Activated T-cell treated with anti-CD3 and anti-CD28 coated beads, Interleukin-2, amount 50 U/mL, for 72 hours (primary cell): ENCODE measurements at regions not wholly inside any gene's neighbourhood (a gene's known extent, or its start where the extent isn't known, plus 50 kb on each side); places are given as distances from the start of the nearest gene placed in this dataset.

Source experiments
- ATAC-seq, 2 donors: fragments of 150-1000 bp; cut with Tn5 transposase; replicated peaks in 1 of 2; 2 replicates each; pipeline ENCODE4 v1.10.0; 2021; ENCODE audit warnings: moderate library complexity in 2 of 2, mild to moderate bottlenecking in 1 of 2
- DNase-seq, 2 donors: peaks; one replicate each; pipeline ENCODE4 v3.0.0; 2021 to 2022; ENCODE audit warnings: mixed read lengths in 1 of 2
- H3K27ac Mint-ChIP-seq: one replicate; pipeline ENCODE4 v1.8.0; 2022; ENCODE audit warnings: mild to moderate bottlenecking, moderate library complexity, mixed read lengths
- H3K27me3 Mint-ChIP-seq: one replicate; pipeline ENCODE4 v1.8.0; 2022; ENCODE audit warnings: low read depth, mixed read lengths
- H3K36me3 Mint-ChIP-seq, 2 donors: one replicate each; pipeline ENCODE4 v1.8.0; 2022; ENCODE audit warnings: mixed read lengths in 2 of 2, mild to moderate bottlenecking in 1 of 2; ENCODE audit not compliant: insufficient read depth in 2 of 2
- H3K4me1 Mint-ChIP-seq: one replicate; pipeline ENCODE4 v1.8.0; 2022; ENCODE audit warnings: low read depth, mixed read lengths
- H3K4me3 Mint-ChIP-seq, 2 donors: one replicate each; pipeline ENCODE4 v1.8.0; 2022; ENCODE audit warnings: mild to moderate bottlenecking in 2 of 2, mixed read lengths in 2 of 2, moderate library complexity in 2 of 2
- H3K9me3 Mint-ChIP-seq, 2 donors: one replicate each; pipeline ENCODE4 v1.8.0; 2022; ENCODE audit warnings: mixed read lengths in 2 of 2

DNA sequence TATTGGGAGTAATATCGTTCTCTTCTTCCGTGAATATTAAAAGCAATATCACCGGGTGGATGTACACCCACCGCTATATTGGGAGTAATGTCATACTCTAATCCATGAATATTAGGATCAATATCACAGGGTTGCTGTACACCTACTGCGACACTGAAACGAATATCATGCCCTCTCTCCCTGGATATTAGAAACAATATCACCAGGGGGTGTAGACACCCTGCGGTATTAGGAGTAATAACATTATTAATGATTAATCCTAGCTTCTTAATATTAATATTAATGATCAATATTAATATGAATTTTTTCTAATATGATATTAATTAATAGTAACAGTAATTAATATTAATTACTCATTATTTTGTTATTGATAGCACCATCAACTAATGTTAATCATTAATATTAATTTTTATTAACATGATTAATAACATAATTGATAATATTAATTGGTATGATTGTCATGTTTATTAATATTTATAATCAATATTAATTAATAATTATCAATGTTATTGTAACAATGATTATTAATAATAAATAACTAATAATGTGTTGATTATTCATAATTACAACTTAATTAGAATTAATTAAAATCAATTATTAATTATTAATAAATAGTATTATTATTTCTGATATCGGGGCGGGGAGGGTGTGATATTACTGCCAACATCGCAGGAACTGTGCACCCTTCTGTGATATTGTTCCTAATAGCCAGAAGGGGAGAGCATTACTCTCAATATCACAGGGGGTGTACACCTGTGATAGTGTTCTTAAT, 121.3 kb upstream of the C1GALT1 start:
- peaks cover 0 to 2% of the 10 kb centered on the region in 2 donors for H3K36me3 Mint-ChIP-seq
- DNase-seq (no peak), ATAC-seq (no peak)
- H3K4me1 Mint-ChIP-seq, result no peaks in the 10 kb centered on the region
- no peak overlapping the region for H3K4me3 Mint-ChIP-seq
- no peaks in the 10 kb centered on the region for H3K27me3 Mint-ChIP-seq
- no peaks in the 10 kb centered on the region for H3K9me3 Mint-ChIP-seq
- H3K27ac Mint-ChIP-seq, result no peak overlapping the region

DNA sequence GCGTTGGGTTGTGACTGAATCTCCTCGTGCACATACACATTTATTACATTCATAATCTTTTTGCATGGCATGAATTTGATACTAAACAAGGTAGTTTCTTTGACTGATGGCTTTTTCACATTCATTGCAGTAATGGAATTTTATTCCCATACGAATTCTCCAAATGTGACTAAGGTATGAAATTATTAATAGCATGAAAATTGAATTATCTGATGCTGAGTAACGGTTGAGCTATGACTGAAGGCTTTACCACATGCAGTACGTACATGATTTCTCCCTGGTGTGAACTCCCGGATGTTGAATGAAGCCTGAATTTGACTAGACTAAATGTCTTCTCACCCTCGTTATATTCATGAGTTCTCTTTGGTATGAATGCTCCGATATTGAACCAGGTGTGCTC, 104.4 kb upstream of the C1GALT1 start:
- Mint-ChIP-seq H3K36me3 (no peaks in the 10 kb centered on the region), H3K27me3 (no peaks in the 10 kb centered on the region), H3K9me3 (no peaks in the 10 kb centered on the region), H3K27ac (no peak overlapping the region), H3K4me3 (no peak overlapping the region), H3K4me1 (no peaks in the 10 kb centered on the region)
- no peak for DNase-seq
- no peak for ATAC-seq

DNA sequence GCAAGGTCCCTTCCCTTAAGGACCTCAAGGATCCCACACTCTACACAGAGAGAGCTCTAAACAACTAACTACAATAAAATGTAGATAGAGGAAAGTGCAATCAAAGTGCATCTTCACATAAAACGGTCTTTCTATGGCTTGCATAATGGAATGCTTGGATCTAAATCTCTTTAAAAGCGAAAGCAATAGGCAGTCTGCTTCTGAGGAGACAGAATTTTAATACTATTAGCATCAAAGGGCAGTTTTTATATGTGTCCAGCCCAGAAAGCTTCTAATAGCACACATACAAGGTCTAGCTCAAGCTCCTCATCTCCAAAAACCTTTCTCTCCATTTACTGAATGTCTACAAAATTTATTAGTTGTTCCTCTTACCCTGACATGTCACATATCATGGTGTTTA, 101.5 kb upstream of the C1GALT1 start:
- Mint-ChIP-seq H3K4me1 (no peaks in the 10 kb centered on the region), H3K27me3 (peaks cover 8% of the 10 kb centered on the region), H3K36me3 (no peaks in the 10 kb centered on the region), H3K4me3 (no peak overlapping the region), H3K9me3 (peaks cover 0 to 5% of the 10 kb centered on the region in 2 donors), H3K27ac (no peak overlapping the region)
- ATAC-seq (no peak), DNase-seq (no peak)

DNA sequence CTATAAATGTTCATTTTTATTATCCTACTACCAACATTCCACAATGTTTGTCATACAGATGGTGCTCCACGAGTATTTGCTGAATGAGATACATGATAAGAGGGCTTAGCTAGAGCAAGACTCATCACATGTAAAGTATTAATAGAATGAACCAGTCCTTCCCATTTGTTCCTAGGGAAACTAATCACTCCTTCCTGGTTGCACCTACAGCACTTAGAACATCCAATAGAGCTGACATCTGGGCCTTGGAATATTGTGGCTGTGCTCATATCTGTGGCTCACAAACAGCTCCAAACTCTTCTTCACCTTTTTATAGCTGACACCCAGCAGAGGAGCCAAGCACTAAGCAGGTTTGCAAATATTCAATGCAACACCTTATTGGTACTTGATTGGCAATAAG, 91.9 kb upstream of the C1GALT1 start:
- Mint-ChIP-seq H3K27me3 (peaks cover 8% of the 10 kb centered on the region), H3K4me3 (no peak overlapping the region)

DNA sequence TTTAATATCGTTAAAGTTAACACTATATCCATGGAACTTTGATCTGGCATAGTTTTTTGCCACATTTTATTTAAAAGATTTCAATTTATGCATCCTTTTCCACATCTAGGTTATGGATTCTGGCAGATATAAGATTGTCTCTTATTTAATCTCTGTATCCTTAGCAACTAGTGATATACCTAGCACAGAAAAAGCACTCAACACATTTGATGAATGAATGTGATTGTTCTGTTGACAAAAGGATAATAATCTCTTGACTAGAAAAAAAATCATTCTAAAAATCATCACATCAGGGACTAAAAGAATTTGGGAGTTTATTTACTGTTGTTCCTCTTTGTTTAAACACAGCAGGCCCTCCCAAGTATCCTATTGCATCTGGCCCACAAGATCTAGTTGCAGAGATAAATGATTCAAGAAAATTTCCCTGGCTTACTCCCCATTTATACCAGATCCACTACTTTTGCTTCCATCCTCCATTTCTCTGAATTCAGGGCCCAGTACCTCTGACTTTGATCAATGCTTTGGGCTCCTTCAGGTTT, 84.0 kb upstream of the C1GALT1 start:
- Mint-ChIP-seq H3K4me3 (no peak overlapping the region), H3K4me1 (peaks cover 4% of the 10 kb centered on the region), H3K9me3 (no peaks in the 10 kb centered on the region), H3K36me3 (no peaks in the 10 kb centered on the region), H3K27ac (no peak overlapping the region), H3K27me3 (no peaks in the 10 kb centered on the region)
- ATAC-seq, result no peak
- DNase-seq, result no peak

More for the DNA sequence above, 91.9 kb upstream of the C1GALT1 start:
- no peak for ATAC-seq
- H3K27ac Mint-ChIP-seq, result no peak overlapping the region
- peaks cover 8 to 9% of the 10 kb centered on the region in 2 donors for H3K9me3 Mint-ChIP-seq
- DNase-seq, result no peak
- H3K4me1 Mint-ChIP-seq, result no peaks in the 10 kb centered on the region
- H3K36me3 Mint-ChIP-seq, result peaks cover 5 to 7% of the 10 kb centered on the region in 2 donors

DNA sequence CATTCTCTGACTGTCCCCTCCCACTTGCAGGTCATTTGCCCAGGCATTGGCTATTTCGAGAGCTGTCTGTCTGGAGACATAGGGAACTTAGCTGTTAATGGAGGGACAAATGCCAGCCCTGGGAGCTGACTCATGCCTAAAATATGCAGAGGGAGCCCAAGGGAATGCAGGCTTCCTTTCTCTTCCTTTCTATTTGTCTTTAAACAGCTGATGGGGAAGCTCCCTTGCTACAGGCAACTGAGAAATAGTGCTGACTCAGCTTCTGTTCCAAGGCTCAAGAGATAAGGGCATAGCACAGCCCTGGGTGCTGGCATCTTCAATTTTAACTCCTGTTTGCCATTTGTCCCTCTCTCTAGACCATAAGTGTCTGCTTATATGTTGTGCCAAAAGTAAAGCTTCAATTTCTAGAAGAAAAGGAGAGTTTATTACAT, 82.7 kb upstream of the C1GALT1 start:
- H3K36me3 Mint-ChIP-seq, result no peaks in the 10 kb centered on the region
- H3K4me1 Mint-ChIP-seq, result peaks cover 14% of the 10 kb centered on the region
- no peaks in the 10 kb centered on the region for H3K27me3 Mint-ChIP-seq
- H3K4me3 Mint-ChIP-seq, result no peak overlapping the region
- DNase-seq (no peak), ATAC-seq (no peak)
- no peak overlapping the region for H3K27ac Mint-ChIP-seq
- no peaks in the 10 kb centered on the region for H3K9me3 Mint-ChIP-seq

DNA sequence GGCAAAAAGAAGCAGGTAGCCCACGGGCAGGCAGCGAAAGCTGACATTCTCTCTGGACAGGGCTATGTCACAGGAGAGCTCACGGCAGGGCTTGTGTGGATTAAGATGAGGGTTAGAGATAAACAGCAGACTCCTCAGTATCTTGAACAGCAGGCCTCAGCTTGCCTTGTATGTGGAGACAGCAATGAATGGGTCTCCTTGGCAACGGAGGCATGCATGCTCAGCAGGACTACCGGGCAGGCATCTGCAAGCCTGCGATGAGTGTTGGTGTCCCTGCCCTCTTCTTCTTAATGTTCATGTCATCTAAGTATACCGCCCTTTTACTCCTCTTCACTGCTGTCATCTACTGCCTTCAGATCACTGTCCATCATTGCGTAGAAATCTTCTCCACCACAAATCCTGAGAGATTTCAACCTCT, 81.9 kb upstream of the C1GALT1 start:
- ATAC-seq, result no peak
- no peak overlapping the region for H3K27ac Mint-ChIP-seq
- H3K4me1 Mint-ChIP-seq, result peaks cover 22% of the 10 kb centered on the region
- H3K4me3 Mint-ChIP-seq, result no peak overlapping the region
- DNase-seq, result no peak
- no peaks in the 10 kb centered on the region for H3K27me3 Mint-ChIP-seq
- no peaks in the 10 kb centered on the region for H3K36me3 Mint-ChIP-seq
- H3K9me3 Mint-ChIP-seq, result no peaks in the 10 kb centered on the region

DNA sequence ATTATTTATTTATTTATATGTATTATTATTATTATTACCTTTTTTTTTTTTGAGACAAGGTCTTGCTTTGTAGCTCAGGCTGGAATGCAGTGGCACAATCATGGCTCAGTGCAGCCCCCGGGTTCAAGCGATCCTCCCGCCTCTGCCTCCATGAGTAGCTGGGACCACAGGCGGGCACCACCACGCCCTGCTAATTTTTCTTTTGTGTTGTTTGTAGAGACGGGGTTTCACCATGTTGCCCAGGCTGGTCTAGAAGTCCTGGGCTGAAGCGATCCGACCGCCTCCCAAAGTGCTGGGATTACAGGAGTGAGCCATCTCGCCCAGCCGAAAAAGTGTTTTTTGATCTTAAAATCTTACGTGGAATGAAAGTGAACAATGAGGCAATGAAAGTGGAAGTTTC, 79.4 kb upstream of the C1GALT1 start:
- no peak for ATAC-seq
- H3K27ac Mint-ChIP-seq, result no peak overlapping the region
- peaks cover 24% of the 10 kb centered on the region for H3K4me1 Mint-ChIP-seq
- no peaks in the 10 kb centered on the region for H3K36me3 Mint-ChIP-seq
- H3K9me3 Mint-ChIP-seq, result peaks cover 0 to 2% of the 10 kb centered on the region in 2 donors
- no peak for DNase-seq
- H3K4me3 Mint-ChIP-seq, result no peak overlapping the region
- H3K27me3 Mint-ChIP-seq, result no peaks in the 10 kb centered on the region

DNA sequence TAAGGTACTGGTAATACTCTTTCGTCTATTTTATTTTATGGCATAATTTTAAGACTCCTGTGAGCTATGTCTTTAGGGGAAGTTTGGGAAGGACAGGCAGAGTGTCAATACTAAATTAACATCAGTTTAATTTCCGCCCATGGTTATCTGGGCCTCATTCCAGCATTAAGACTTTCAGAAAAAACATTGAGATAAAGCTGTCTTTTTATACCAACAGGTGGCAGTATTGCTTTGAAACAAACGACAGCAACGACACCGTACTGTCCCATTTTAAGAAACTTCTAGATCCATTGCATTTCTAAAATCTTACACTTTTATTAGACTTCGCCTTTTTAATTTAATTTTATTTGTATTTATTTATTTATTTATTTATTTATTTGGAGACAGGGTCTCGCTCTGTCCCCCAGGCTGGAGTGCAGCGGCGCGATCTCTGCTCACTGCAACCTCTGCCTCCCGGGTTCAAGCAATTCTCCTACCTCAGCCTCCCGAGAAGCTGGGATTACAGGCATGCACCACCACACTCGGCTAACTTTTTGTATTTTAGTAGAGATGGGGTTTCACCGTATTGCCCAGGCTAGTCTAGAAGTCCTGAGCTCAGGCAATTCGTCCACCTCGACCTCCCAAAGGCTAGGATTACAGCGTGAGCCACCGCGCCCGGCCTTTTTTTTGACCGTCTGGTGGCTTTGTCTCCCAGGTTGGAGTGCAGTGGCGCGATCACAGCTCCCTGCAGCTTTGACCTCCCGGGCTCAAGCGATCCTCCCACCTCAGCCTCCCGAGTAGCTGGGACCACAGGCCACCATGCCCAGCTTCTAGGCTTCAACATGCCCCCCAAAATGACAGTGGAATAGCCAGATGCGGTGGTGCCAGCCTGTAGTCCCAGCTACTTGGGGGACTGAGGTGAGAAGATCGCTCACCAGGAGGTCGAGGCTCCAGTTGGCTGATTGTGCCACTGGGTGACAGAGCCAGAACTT, 78.7 kb upstream of the C1GALT1 start:
- ATAC-seq (peak; percentile 55 to 58), DNase-seq (no peak)
- Mint-ChIP-seq H3K36me3 (no peaks in the 10 kb centered on the region), H3K9me3 (peaks cover 0 to 2% of the 10 kb centered on the region in 2 donors), H3K4me1 (peaks cover 24% of the 10 kb centered on the region), H3K27ac (no peak overlapping the region), H3K4me3 (no peak overlapping the region), H3K27me3 (no peaks in the 10 kb centered on the region)

DNA sequence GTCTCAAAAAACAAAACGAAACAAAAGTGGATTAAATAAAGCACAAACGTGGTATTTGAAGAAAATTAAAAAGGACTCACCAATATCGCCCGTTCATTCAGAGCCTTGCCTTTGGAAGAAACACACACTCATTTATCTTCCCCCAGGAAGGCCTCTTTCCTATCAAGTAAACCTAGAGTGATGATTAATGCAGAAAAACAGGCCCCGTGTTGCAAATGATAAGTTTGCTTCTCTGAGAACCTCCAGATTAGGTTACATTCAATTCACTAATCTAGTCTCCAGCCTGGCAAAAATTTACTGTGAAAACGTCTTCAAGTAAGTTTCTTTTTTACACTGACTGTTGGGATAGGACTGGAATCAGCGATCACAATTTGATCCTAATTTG, 78.0 kb upstream of the C1GALT1 start:
- H3K4me3 Mint-ChIP-seq, result no peak overlapping the region
- H3K27ac Mint-ChIP-seq, result no peak overlapping the region
- peaks cover 0 to 2% of the 10 kb centered on the region in 2 donors for H3K36me3 Mint-ChIP-seq
- H3K27me3 Mint-ChIP-seq, result no peaks in the 10 kb centered on the region
- H3K4me1 Mint-ChIP-seq, result peaks cover 24% of the 10 kb centered on the region
- DNase-seq (no peak), ATAC-seq (no peak)
- H3K9me3 Mint-ChIP-seq, result peaks cover 0 to 5% of the 10 kb centered on the region in 2 donors

DNA sequence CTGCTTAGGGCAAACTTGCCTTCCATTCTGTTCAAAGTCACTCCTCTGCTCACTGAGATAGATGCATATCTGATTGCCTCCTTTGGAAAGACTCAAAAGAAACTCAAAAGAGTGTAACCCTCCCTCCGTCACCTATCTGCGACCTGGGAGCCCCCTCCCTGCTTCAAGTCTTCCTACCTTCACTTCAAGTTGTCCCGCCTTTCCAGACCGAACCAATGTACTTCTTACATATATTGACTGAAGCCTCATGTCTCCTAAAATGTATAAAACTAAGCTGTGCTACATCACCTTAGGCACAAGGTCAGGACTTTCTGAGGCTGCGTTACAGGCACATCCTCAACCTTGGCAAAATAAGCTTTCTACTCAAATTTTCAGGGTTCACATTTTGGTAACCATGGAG, 77.4 kb upstream of the C1GALT1 start:
- H3K36me3 Mint-ChIP-seq, result peaks cover 0 to 2% of the 10 kb centered on the region in 2 donors
- peaks cover 0 to 7% of the 10 kb centered on the region in 2 donors for H3K9me3 Mint-ChIP-seq
- ATAC-seq (no peak), DNase-seq (no peak)
- no peaks in the 10 kb centered on the region for H3K27me3 Mint-ChIP-seq
- peak overlapping the region in 1 of 2 donors; percentile 2 for H3K4me3 Mint-ChIP-seq
- peaks cover 24% of the 10 kb centered on the region for H3K4me1 Mint-ChIP-seq
- H3K27ac Mint-ChIP-seq, result no peak overlapping the region

DNA sequence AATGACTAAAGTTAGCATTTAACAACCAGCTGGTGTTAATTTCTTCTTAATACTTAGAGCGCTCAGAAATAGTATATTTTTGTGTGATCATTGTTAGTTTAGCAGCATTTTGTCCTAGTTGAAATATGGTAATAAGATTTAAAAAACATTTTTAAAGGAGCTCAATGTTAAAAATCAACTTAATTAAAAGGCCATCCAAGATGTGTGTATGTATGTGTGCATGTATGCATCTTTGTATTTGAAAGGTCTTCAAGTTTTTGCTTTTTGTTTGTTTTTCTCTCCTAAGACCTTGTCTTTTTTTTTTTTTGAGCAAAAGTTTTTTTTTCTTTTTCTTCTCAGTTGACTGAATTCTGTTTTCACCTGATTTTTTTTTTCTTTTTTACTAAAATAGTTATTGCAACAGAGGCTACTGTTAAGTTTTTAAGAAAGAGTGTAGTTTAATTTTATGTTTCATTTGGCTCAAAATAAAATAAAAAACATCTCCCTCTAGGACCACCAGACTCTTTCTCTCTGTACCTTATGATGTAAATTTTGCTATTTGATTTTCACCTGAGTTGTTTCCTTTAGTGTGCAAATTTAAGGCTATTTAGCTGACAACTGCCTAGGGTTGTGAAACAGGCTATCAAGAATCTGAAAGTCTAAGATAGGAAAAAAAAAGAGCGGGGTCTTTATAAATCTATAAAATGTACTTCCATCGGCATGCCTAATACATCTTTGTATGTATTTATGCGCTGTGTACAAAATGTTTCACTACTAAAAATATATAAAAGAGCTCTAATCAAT, 76.4 kb upstream of the C1GALT1 start:
- Mint-ChIP-seq H3K4me3 (peak overlapping the region in 1 of 2 donors; percentile 19), H3K27me3 (no peaks in the 10 kb centered on the region), H3K27ac (no peak overlapping the region), H3K9me3 (peaks cover 0 to 7% of the 10 kb centered on the region in 2 donors), H3K4me1 (peaks cover 24% of the 10 kb centered on the region), H3K36me3 (peaks cover 0 to 2% of the 10 kb centered on the region in 2 donors)
- DNase-seq, result no peak
- no peak for ATAC-seq
